ENCODE measurements at regions not wholly inside any gene's neighbourhood (a gene's known extent, or its start where the extent isn't known, plus 50 kb on each side); places are given as distances from the start of the nearest gene placed in this dataset.
A peak's percentile ranks its signal among the peaks of the same experiment; 100 is the strongest.

- H3K4me3 ChIP-seq (ENCODE audit: low read length), result no peak overlapping the region
- DNase-seq, result peak; percentile 40 to 49
- H3K27me3 ChIP-seq (ENCODE audit: control insufficient read depth, insufficient read depth, low read length), result peaks cover 10% of the 10 kb centered on the region
- H3K27ac ChIP-seq (ENCODE audit: low read length), result peak overlapping the region; percentile 71
- no peaks in the 10 kb centered on the region for H3K9me3 ChIP-seq (ENCODE audit: control insufficient read depth, low read depth, low read length)
- peaks cover 10% of the 10 kb centered on the region for H3K4me1 ChIP-seq (ENCODE audit: control insufficient read depth, insufficient read depth, low read length)
- H3K36me3 ChIP-seq (ENCODE audit: control insufficient read depth, insufficient read depth, low read length), result no peaks in the 10 kb centered on the region
- no CpG with 5 or more reads among the region's 15 CpGs for WGBS (ENCODE audit: insufficient coverage, low lambda C conversion rate)
These were observed 77.6 kb upstream of the FOXF1 start for GRCh38 chr16:86432691-86433090.

- Histone ChIP-seq H3K27ac (ENCODE audit: low read length) (no peak overlapping the region), H3K4me3 (ENCODE audit: low read length) (no peak overlapping the region)
- WGBS (ENCODE audit: insufficient coverage, low lambda C conversion rate), result 83% methylated on average over 1 of the region's 7 CpGs
These were observed 73.7 kb upstream of the FOXF1 start for GRCh38 chr16:86436466-86437185.

GRCh38 chr16:86437348-86437747 lies 73.0 kb upstream of the FOXF1 start:
- H3K4me1 ChIP-seq (ENCODE audit: control insufficient read depth, insufficient read depth, low read length), result peaks cover 7% of the 10 kb centered on the region
- H3K27ac ChIP-seq (ENCODE audit: low read length), result no peak overlapping the region
- peaks cover 7% of the 10 kb centered on the region for H3K27me3 ChIP-seq (ENCODE audit: control insufficient read depth, insufficient read depth, low read length)
- no peaks in the 10 kb centered on the region for H3K9me3 ChIP-seq (ENCODE audit: control insufficient read depth, low read depth, low read length)
- no peaks in the 10 kb centered on the region for H3K36me3 ChIP-seq (ENCODE audit: control insufficient read depth, insufficient read depth, low read length)
- DNase-seq, result no peak
- WGBS (ENCODE audit: insufficient coverage, low lambda C conversion rate), result 96% methylated on average over 3 of the region's 3 CpGs
- H3K4me3 ChIP-seq (ENCODE audit: low read length), result no peak overlapping the region

More at GRCh38 chr16:86436466-86437185, 73.7 kb upstream of the FOXF1 start:
- H3K4me1 ChIP-seq (ENCODE audit: control insufficient read depth, insufficient read depth, low read length), result peaks cover 8% of the 10 kb centered on the region
- H3K9me3 ChIP-seq (ENCODE audit: control insufficient read depth, low read depth, low read length), result no peaks in the 10 kb centered on the region
- DNase-seq, result no peak
- H3K27me3 ChIP-seq (ENCODE audit: control insufficient read depth, insufficient read depth, low read length), result peaks cover 7% of the 10 kb centered on the region
- no peaks in the 10 kb centered on the region for H3K36me3 ChIP-seq (ENCODE audit: control insufficient read depth, insufficient read depth, low read length)

GRCh38 chr16:86442703-86443102 lies 67.6 kb upstream of the FOXF1 start:
- no peak for DNase-seq
- Histone ChIP-seq H3K27ac (ENCODE audit: low read length) (no peak overlapping the region), H3K36me3 (ENCODE audit: control insufficient read depth, insufficient read depth, low read length) (no peaks in the 10 kb centered on the region), H3K4me3 (ENCODE audit: low read length) (no peak overlapping the region), H3K27me3 (ENCODE audit: control insufficient read depth, insufficient read depth, low read length) (no peaks in the 10 kb centered on the region), H3K9me3 (ENCODE audit: control insufficient read depth, low read depth, low read length) (no peaks in the 10 kb centered on the region), H3K4me1 (ENCODE audit: control insufficient read depth, insufficient read depth, low read length) (peaks cover 4% of the 10 kb centered on the region)
- no CpG with 5 or more reads among the region's 9 CpGs for WGBS (ENCODE audit: insufficient coverage, low lambda C conversion rate)

GRCh38 chr16:86443508-86444147 lies 66.7 kb upstream of the FOXF1 start:
- H3K27me3 ChIP-seq (ENCODE audit: control insufficient read depth, insufficient read depth, low read length), result no peaks in the 10 kb centered on the region
- 90% methylated on average over 2 of the region's 21 CpGs for WGBS (ENCODE audit: insufficient coverage, low lambda C conversion rate)
- H3K4me3 ChIP-seq (ENCODE audit: low read length), result no peak overlapping the region
- H3K4me1 ChIP-seq (ENCODE audit: control insufficient read depth, insufficient read depth, low read length), result peaks cover 4% of the 10 kb centered on the region
- H3K27ac ChIP-seq (ENCODE audit: low read length), result no peak overlapping the region
- no peaks in the 10 kb centered on the region for H3K9me3 ChIP-seq (ENCODE audit: control insufficient read depth, low read depth, low read length)
- no peak for DNase-seq
- H3K36me3 ChIP-seq (ENCODE audit: control insufficient read depth, insufficient read depth, low read length), result no peaks in the 10 kb centered on the region

GRCh38 chr16:86444261-86444660 lies 66.1 kb upstream of the FOXF1 start:
- H3K27me3 ChIP-seq (ENCODE audit: control insufficient read depth, insufficient read depth, low read length), result no peaks in the 10 kb centered on the region
- peak; percentile 33 to 69 for DNase-seq
- peaks cover 4% of the 10 kb centered on the region for H3K4me1 ChIP-seq (ENCODE audit: control insufficient read depth, insufficient read depth, low read length)
- no peaks in the 10 kb centered on the region for H3K36me3 ChIP-seq (ENCODE audit: control insufficient read depth, insufficient read depth, low read length)
- H3K27ac ChIP-seq (ENCODE audit: low read length), result no peak overlapping the region
- no peak overlapping the region for H3K4me3 ChIP-seq (ENCODE audit: low read length)
- no CpG with 5 or more reads among the region's 17 CpGs for WGBS (ENCODE audit: insufficient coverage, low lambda C conversion rate)
- H3K9me3 ChIP-seq (ENCODE audit: control insufficient read depth, low read depth, low read length), result no peaks in the 10 kb centered on the region

GRCh38 chr16:86444661-86445060 lies 65.7 kb upstream of the FOXF1 start:
- Histone ChIP-seq H3K4me3 (ENCODE audit: low read length) (no peak overlapping the region), H3K36me3 (ENCODE audit: control insufficient read depth, insufficient read depth, low read length) (no peaks in the 10 kb centered on the region), H3K9me3 (ENCODE audit: control insufficient read depth, low read depth, low read length) (no peaks in the 10 kb centered on the region), H3K27ac (ENCODE audit: low read length) (no peak overlapping the region), H3K4me1 (ENCODE audit: control insufficient read depth, insufficient read depth, low read length) (peaks cover 4% of the 10 kb centered on the region), H3K27me3 (ENCODE audit: control insufficient read depth, insufficient read depth, low read length) (no peaks in the 10 kb centered on the region)
- DNase-seq, result no peak
- WGBS (ENCODE audit: insufficient coverage, low lambda C conversion rate), result 100% methylated on average over 3 of the region's 5 CpGs

- Histone ChIP-seq H3K9me3 (ENCODE audit: control insufficient read depth, low read depth, low read length) (no peaks in the 10 kb centered on the region), H3K27me3 (ENCODE audit: control insufficient read depth, insufficient read depth, low read length) (no peaks in the 10 kb centered on the region), H3K4me3 (ENCODE audit: low read length) (no peak overlapping the region), H3K27ac (ENCODE audit: low read length) (no peak overlapping the region), H3K4me1 (ENCODE audit: control insufficient read depth, insufficient read depth, low read length) (peaks cover 4% of the 10 kb centered on the region), H3K36me3 (ENCODE audit: control insufficient read depth, insufficient read depth, low read length) (no peaks in the 10 kb centered on the region)
- no peak for DNase-seq
- 80% methylated on average over 1 of the region's 7 CpGs for WGBS (ENCODE audit: insufficient coverage, low lambda C conversion rate)
These were observed 64.0 kb upstream of the FOXF1 start for GRCh38 chr16:86446279-86446678.

- no CpG with 5 or more reads among the region's 3 CpGs for WGBS (ENCODE audit: insufficient coverage, low lambda C conversion rate)
- peaks cover 4% of the 10 kb centered on the region for H3K4me1 ChIP-seq (ENCODE audit: control insufficient read depth, insufficient read depth, low read length)
- no peak overlapping the region for H3K4me3 ChIP-seq (ENCODE audit: low read length)
- no peaks in the 10 kb centered on the region for H3K27me3 ChIP-seq (ENCODE audit: control insufficient read depth, insufficient read depth, low read length)
- H3K9me3 ChIP-seq (ENCODE audit: control insufficient read depth, low read depth, low read length), result no peaks in the 10 kb centered on the region
- no peaks in the 10 kb centered on the region for H3K36me3 ChIP-seq (ENCODE audit: control insufficient read depth, insufficient read depth, low read length)
- DNase-seq, result no peak
- no peak overlapping the region for H3K27ac ChIP-seq (ENCODE audit: low read length)
These were observed 63.1 kb upstream of the FOXF1 start for GRCh38 chr16:86447228-86447627.

- H3K4me3 ChIP-seq (ENCODE audit: low read length), result no peak overlapping the region
- DNase-seq, result no peak
- peaks cover 4% of the 10 kb centered on the region for H3K4me1 ChIP-seq (ENCODE audit: control insufficient read depth, insufficient read depth, low read length)
- H3K9me3 ChIP-seq (ENCODE audit: control insufficient read depth, low read depth, low read length), result no peaks in the 10 kb centered on the region
- H3K27me3 ChIP-seq (ENCODE audit: control insufficient read depth, insufficient read depth, low read length), result no peaks in the 10 kb centered on the region
- H3K27ac ChIP-seq (ENCODE audit: low read length), result no peak overlapping the region
- 100% methylated on average over 1 of the region's 11 CpGs for WGBS (ENCODE audit: insufficient coverage, low lambda C conversion rate)
- H3K36me3 ChIP-seq (ENCODE audit: control insufficient read depth, insufficient read depth, low read length), result no peaks in the 10 kb centered on the region
These were observed 61.9 kb upstream of the FOXF1 start for GRCh38 chr16:86448306-86448890.
